ENCODE measurements at regions not wholly inside any gene's neighbourhood (a gene's known extent, or its start where the extent isn't known, plus 50 kb on each side); places are given as distances from the start of the nearest gene placed in this dataset.

GRCh38 chr16:5314377-5314776 is 216.8 kb upstream of the EEF2KMT start:
- WGBS, 2 experiments (ENCODE audit: extremely low coverage in 2 of 2, insufficient read length in 1 of 2): 0% methylated on average over 1 of the region's 4 CpGs; no CpG with 5 or more reads in 1 of the 2 experiments
- no peak overlapping the region for H3K18ac ChIP-seq (ENCODE audit: low read depth, low read length)
- BruUV-seq (replicated peaks): no TSS peak

More at GRCh38 chr16:5314377-5314776, 216.8 kb upstream of the EEF2KMT start:
- Histone ChIP-seq H3K9ac (ENCODE audit: low read depth, low read length) (no peak overlapping the region), H3K27me3 (ENCODE audit: control insufficient read depth, insufficient read depth, low read length) (no peaks in the 10 kb centered on the region), H3K79me1 (ENCODE audit: low read depth in 1 of 2, low read length in 2 of 2) (no peaks in the 10 kb centered on the region), H2BK15ac (ENCODE audit: low read depth, low read length) (no peak overlapping the region), H3K14ac (replicated peaks; ENCODE audit: low read depth, low read length) (no peak overlapping the region), H4K91ac (ENCODE audit: insufficient read depth, low read depth, low read length) (no peak overlapping the region), H2BK120ac (ENCODE audit: low read depth, low read length) (no peak overlapping the region), H2AFZ (replicated peaks; ENCODE audit: low read length, poor library complexity) (no peak overlapping the region), H2AK9ac (replicated peaks; ENCODE audit: low read depth, low read length, poor library complexity) (no peak overlapping the region), H4K20me1 (ENCODE audit: insufficient read depth, low read length) (no peaks in the 10 kb centered on the region), H2AK5ac (ENCODE audit: low read depth, low read length) (no peak overlapping the region), H4K5ac (ENCODE audit: low read depth, low read length) (no peak overlapping the region), H3K4me2 (ENCODE audit: low read depth, low read length) (no peak overlapping the region), H3K23ac (ENCODE audit: low read depth, low read length) (no peak overlapping the region), H4K8ac (ENCODE audit: low read depth in 2 of 2, low read length in 2 of 2) (no peak overlapping the region), H2BK20ac (ENCODE audit: low read depth, low read length) (no peak overlapping the region), H3K4me1 (ENCODE audit: control insufficient read depth, insufficient read depth, low read length) (no peaks in the 10 kb centered on the region), H3K9me1 (ENCODE audit: insufficient read depth, low read length) (no peaks in the 10 kb centered on the region), H3K4ac (ENCODE audit: low read depth, low read length) (no peak overlapping the region), H3K56ac (ENCODE audit: extremely low read depth, insufficient read depth, low read length) (no peak overlapping the region), H3K36me3 (ENCODE audit: control insufficient read depth, insufficient read depth, low read length) (no peaks in the 10 kb centered on the region), H2BK5ac (ENCODE audit: low read depth, low read length, poor library complexity, severe bottlenecking) (no peak overlapping the region), H3K27ac (ENCODE audit: insufficient read depth, low read length) (no peak overlapping the region), H3K4me3 (ENCODE audit: insufficient read depth, low read depth, low read length) (no peak overlapping the region), H3K9me3 (ENCODE audit: control insufficient read depth, insufficient read depth, low read length) (peaks cover 28% of the 10 kb centered on the region)
- ATAC-seq (ENCODE audit: low read depth) (no peak), DNase-seq (no peak)
- POLR2A ChIA-PET (ENCODE audit: unreplicated experiment): no interaction called here
- CTCF ChIA-PET: no interaction called here
- TF ChIP-seq POLR2A (IDR thresholded peaks at IDR 0.05; ENCODE audit: low read depth, low read length) (no peak), RFX5 (IDR thresholded peaks at IDR 0.05; ENCODE audit: low read depth, low read length) (no peak), RCOR1 (IDR thresholded peaks at IDR 0.05; ENCODE audit: insufficient replicate concordance, low read length) (no peak), MAZ (IDR thresholded peaks at IDR 0.05; ENCODE audit: borderline replicate concordance, low read depth, low read length) (no peak), FOS (IDR thresholded peaks at IDR 0.05; ENCODE audit: low read depth, low read length) (no peak), CEBPB (IDR thresholded peaks at IDR 0.05; ENCODE audit: low read depth, low read length) (no peak), ELK1 (IDR thresholded peaks at IDR 0.05; ENCODE audit: borderline replicate concordance, low read depth, low read length) (no peak), USF2 (IDR thresholded peaks at IDR 0.05; ENCODE audit: low read depth, low read length) (no peak), RAD21 (IDR thresholded peaks at IDR 0.05; ENCODE audit: low read length) (no peak), CTCF (conservative IDR thresholded peaks at IDR 0.05; ENCODE audit: low read depth, low read length) (no peak), SMC3 (IDR thresholded peaks at IDR 0.05; ENCODE audit: low read depth, low read length) (no peak), BHLHE40 (IDR thresholded peaks at IDR 0.05; ENCODE audit: low read depth, low read length) (no peak), MXI1 (IDR thresholded peaks at IDR 0.05; ENCODE audit: borderline replicate concordance, low read depth, low read length) (no peak), CHD1 (IDR thresholded peaks at IDR 0.05; ENCODE audit: low read depth, low read length) (no peak), NFE2L2 (IDR thresholded peaks at IDR 0.05; ENCODE audit: low read depth, low read length) (no peak), MAFK (IDR thresholded peaks at IDR 0.05; ENCODE audit: low read depth, low read length) (no peak)
- dilution Hi-C loops (cut with HindIII; ENCODE audit: low sequenced_read_pairs, unreplicated experiment) (no loop called here), intact Hi-C loops (cut with micrococcal nuclease) (no loop called here), in situ Hi-C loops (cut with MboI; ENCODE audit: low sequenced_read_pairs) (no loop called here)
